ENCODE measurements at regions not wholly inside any gene's neighbourhood (a gene's known extent, or its start where the extent isn't known, plus 50 kb on each side); places are given as distances from the start of the nearest gene placed in this dataset.

DNA sequence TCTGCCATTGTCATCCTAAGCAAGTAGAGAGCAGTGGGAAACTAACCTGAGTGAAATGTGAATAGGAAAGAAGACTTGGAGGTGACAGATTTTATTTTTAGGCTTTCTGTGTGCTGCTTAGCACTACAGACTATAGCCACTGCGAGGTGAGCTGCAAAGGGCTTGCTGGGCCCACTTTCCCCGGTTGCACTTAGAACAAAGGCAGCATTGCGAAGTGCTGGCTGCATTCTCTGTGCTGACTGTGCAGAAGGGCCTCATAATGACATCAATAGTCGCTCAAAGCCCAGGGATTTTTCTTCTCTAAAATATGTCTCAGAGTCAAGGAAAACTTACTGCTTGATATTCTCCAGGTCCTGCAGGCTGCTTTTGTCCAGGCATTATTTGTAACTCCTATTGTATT lies 592.1 kb downstream of the TDRD15 start:
- intact Hi-C loops (cut with DNase I; ENCODE audit: low total_unique reads), result no loop called here

DNA sequence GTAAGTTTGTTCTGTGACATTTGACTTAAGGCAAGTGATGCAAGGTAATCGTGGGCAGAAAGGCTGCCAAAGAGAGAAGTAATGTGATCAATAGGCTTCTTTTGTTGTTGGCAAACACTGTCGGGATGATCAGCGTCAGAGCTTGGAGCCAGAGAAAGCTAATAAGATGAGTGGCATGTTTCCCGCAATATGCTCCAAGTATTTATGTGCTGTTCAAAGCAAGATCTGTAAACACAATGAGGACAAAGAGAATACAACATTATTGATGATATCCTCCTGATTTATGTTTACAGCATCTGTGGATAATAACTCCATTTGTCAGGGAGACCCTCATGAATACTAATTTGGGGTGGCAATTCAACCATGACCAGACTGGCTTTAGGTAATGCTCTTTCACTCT lies 603.3 kb downstream of the TDRD15 start:
- Histone ChIP-seq H3K27me3 (no peaks in the 10 kb centered on the region), H3K9me3 (no peaks in the 10 kb centered on the region), H3K27ac (no peak overlapping the region), H3K4me1 (no peaks in the 10 kb centered on the region), H3K36me3 (no peaks in the 10 kb centered on the region), H3K4me3 (no peak overlapping the region)
- TF ChIP-seq, protein P1, sequence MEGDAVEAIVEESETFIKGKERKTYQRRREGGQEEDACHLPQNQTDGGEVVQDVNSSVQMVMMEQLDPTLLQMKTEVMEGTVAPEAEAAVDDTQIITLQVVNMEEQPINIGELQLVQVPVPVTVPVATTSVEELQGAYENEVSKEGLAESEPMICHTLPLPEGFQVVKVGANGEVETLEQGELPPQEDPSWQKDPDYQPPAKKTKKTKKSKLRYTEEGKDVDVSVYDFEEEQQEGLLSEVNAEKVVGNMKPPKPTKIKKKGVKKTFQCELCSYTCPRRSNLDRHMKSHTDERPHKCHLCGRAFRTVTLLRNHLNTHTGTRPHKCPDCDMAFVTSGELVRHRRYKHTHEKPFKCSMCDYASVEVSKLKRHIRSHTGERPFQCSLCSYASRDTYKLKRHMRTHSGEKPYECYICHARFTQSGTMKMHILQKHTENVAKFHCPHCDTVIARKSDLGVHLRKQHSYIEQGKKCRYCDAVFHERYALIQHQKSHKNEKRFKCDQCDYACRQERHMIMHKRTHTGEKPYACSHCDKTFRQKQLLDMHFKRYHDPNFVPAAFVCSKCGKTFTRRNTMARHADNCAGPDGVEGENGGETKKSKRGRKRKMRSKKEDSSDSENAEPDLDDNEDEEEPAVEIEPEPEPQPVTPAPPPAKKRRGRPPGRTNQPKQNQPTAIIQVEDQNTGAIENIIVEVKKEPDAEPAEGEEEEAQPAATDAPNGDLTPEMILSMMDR (IDR thresholded peaks at IDR 0.05), result no peak
- intact Hi-C loops (cut with DNase I; ENCODE audit: low total_unique reads), result no loop called here
- DNase-seq, result no peak

More for the DNA sequence above, 592.1 kb downstream of the TDRD15 start:
- Histone ChIP-seq H3K36me3 (no peaks in the 10 kb centered on the region), H3K27me3 (no peaks in the 10 kb centered on the region), H3K9me3 (no peaks in the 10 kb centered on the region), H3K4me3 (no peak overlapping the region), H3K27ac (no peak overlapping the region), H3K4me1 (no peaks in the 10 kb centered on the region)
- TF ChIP-seq, protein P1 (IDR thresholded peaks at IDR 0.05), result no peak
- no peak for DNase-seq

DNA sequence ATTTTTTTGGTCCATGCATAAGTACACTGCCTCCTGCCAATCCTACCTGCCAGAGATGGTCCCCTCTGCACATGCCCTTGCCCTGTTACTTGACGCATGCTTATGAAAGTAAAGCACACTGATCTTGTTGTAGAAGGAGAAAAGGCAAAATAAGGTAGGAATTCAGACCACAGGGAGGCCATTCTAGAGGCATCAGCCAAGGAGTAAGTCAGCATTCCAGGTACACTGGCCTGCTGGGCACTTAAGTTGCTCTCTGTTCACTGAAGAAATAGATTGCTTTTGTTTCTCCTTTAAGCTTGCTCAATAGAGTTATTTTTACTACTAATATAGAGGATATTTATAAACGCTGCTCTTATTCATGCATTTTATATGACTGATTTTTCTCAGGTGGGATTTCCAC lies 604.4 kb downstream of the TDRD15 start:
- Histone ChIP-seq H3K9me3 (no peaks in the 10 kb centered on the region), H3K27ac (no peak overlapping the region), H3K4me1 (no peaks in the 10 kb centered on the region), H3K27me3 (no peaks in the 10 kb centered on the region), H3K4me3 (no peak overlapping the region), H3K36me3 (no peaks in the 10 kb centered on the region)
- no peak for DNase-seq
- TF ChIP-seq, protein P1 (IDR thresholded peaks at IDR 0.05), result no peak
- intact Hi-C loops (cut with DNase I; ENCODE audit: low total_unique reads), result no loop called here

DNA sequence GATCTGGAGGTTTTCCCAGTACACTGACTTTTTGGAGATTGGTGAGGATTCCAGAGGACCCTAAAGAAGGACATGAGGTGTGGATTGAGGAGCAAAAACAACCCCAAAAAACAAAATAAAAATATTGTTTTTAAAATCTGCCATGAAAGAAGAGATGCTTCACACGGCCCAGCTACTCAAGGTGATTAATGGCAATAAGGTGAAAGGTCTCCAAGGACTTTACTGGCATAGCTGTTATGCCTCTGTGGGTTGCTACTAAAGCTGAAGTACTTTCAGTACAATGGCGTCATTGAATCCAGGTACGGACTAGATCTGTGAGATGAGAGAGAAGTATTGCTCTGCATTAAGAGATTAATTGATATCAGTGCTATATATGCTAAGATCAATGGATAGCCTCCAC lies 606.4 kb downstream of the TDRD15 start:
- Histone ChIP-seq H3K4me3 (no peak overlapping the region), H3K27ac (no peak overlapping the region), H3K9me3 (no peaks in the 10 kb centered on the region), H3K36me3 (no peaks in the 10 kb centered on the region), H3K4me1 (no peaks in the 10 kb centered on the region), H3K27me3 (no peaks in the 10 kb centered on the region)
- intact Hi-C loops (cut with DNase I; ENCODE audit: low total_unique reads), result no loop called here
- DNase-seq, result no peak
- TF ChIP-seq, protein P1 (IDR thresholded peaks at IDR 0.05), result no peak

DNA sequence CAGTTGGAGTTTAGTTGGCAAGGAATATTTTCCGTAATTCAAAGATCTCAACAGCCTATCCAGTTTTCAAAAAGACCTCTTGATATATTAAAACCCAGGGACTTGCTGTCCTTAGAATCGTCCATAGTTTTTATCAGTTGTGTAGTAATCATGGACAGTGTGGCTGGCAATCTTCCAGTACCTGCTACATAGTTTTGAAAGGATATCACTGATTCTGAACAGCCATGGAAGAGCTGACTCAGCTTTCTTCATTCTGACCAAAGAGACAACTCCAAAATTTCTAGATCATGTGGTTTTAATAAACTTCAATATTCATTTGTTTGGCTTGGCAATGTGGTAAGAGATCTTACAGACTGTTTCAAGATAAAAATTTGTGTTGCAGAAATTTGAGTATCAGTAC lies 616.7 kb downstream of the TDRD15 start:
- Histone ChIP-seq H3K4me1 (no peaks in the 10 kb centered on the region), H3K27ac (no peak overlapping the region), H3K27me3 (no peaks in the 10 kb centered on the region), H3K36me3 (no peaks in the 10 kb centered on the region), H3K9me3 (no peaks in the 10 kb centered on the region), H3K4me3 (no peak overlapping the region)
- intact Hi-C loops (cut with DNase I; ENCODE audit: low total_unique reads), result no loop called here
- TF ChIP-seq, protein P1 (IDR thresholded peaks at IDR 0.05), result no peak
- DNase-seq, result no peak

DNA sequence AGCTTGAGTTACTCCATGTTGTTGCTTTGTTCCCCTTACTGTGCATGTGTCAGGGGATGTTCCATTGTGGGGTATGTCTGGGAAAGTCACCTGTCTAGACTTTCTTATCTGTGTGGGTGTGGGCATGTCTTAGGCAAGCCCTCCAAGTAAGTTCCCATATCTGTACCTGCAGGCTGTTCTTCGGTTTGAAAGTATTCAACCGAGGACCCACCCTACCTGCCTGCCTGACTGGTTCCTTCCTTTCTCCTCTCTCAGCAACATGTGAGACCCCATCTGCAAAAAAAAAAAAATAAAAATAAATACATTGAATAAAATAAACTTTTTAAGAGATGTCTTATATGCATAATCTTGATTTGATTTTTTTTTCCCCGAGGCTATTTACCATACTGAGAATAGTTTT lies 622.7 kb downstream of the TDRD15 start:
- intact Hi-C loops (cut with DNase I; ENCODE audit: low total_unique reads), result no loop called here
- H3K4me1 ChIP-seq, result no peaks in the 10 kb centered on the region
- H3K27ac ChIP-seq, result no peak overlapping the region
- H3K36me3 ChIP-seq, result no peaks in the 10 kb centered on the region
- DNase-seq, result no peak
- no peak overlapping the region for H3K4me3 ChIP-seq
- peaks cover 0 to 5% (median 0%) of the 10 kb centered on the region in 3 donors for H3K9me3 ChIP-seq
- no peaks in the 10 kb centered on the region for H3K27me3 ChIP-seq
- TF ChIP-seq, protein P1 (IDR thresholded peaks at IDR 0.05), result no peak
